GM12878 (cell line): ENCODE measurements at regions not wholly inside any gene's neighbourhood (a gene's known extent, or its start where the extent isn't known, plus 50 kb on each side); places are given as distances from the start of the nearest gene placed in this dataset.

Experiments used
- ATAC-seq: fragments of 200-7000 bp; cut with Tn5 transposase; 3 replicates; pipeline ENCODE4 v1.9.1; 2020; ENCODE audit warnings: mild to moderate bottlenecking, moderate library complexity
- BruUV-seq: library from RNA; stranded (reverse); fragments of 400-500 nt; replicated peaks from 2 replicates; lab custom pipeline; 2021; lab: Mats Ljungman, UMichigan
- CTCF ChIA-PET: fragments of 300-600 bp; sonication (Branson Sonifier 250); formaldehyde crosslinking; extraction: SDS; loops from one replicate; lab custom pipeline; 2021; ENCODE audit warnings: inconsistent platforms; lab: Yijun Ruan, JAX
- POLR2A ChIA-PET: fragments of 350-600 bp; formaldehyde crosslinking; extraction: SDS; loops from one replicate; lab custom pipeline; 2021; ENCODE audit warnings: inconsistent platforms; lab: Charles Lee
- RAD21 ChIA-PET: fragments of 300-600 bp; sonication (Branson Sonifier 250); formaldehyde crosslinking; loops from one replicate; lab custom pipeline; 2023; ENCODE audit warnings: antibody characterized with exemption; ENCODE audit not compliant: unreplicated experiment; lab: Charles Lee
- SMC1A ChIA-PET: fragments of 300-600 bp; sonication (Branson Sonifier 250); formaldehyde crosslinking; loops from one replicate; lab custom pipeline; 2023; ENCODE audit not compliant: unreplicated experiment, uncharacterized antibody; lab: Charles Lee
- DNase-seq: peaks from one replicate; pipeline ENCODE4 v3.0.0-alpha.2; 2011; ENCODE audit warnings: low read depth, low spot score
- FAIRE-seq: peaks from 3 replicates; lab custom pipeline; 2011; peaks lifted over from hg19 to GRCh38; lab: Jason Lieb, UNC
- H2AFZ ChIP-seq: 2 replicates; pipeline ENCODE4 v1.6.0; 2011; ENCODE audit warnings: low read depth, low read length, control low read depth; ENCODE audit not compliant: control insufficient read depth
- H3K27ac ChIP-seq: 2 replicates; pipeline ENCODE4 v1.5.1; 2011; ENCODE audit warnings: control low read depth; ENCODE audit not compliant: control insufficient read depth, insufficient read depth
- H3K27me3 ChIP-seq, 2 experiments: replicated peaks in 1 of 2; 2 replicates each; pipeline versions ENCODE4 v1.6.0 to v1.6.1; 2011; ENCODE audit warnings: low read length in 1 of 2; ENCODE audit not compliant: control insufficient read depth in 2 of 2, insufficient read depth in 2 of 2
- H3K36me3 ChIP-seq, 2 experiments: 2 replicates each; pipeline ENCODE4 v1.5.1; 2011; ENCODE audit warnings: low read length in 1 of 2; ENCODE audit not compliant: control insufficient read depth in 2 of 2, insufficient read depth in 2 of 2
- H3K4me1 ChIP-seq: 2 replicates; pipeline ENCODE4 v1.6.1; 2011; ENCODE audit warnings: mild to moderate bottlenecking, low read length, moderate library complexity, mixed read lengths; ENCODE audit not compliant: control insufficient read depth, insufficient read depth
- H3K4me2 ChIP-seq: 2 replicates; pipeline ENCODE4 v1.6.0; 2011; ENCODE audit warnings: control low read depth; ENCODE audit not compliant: control insufficient read depth, insufficient read depth
- H3K4me3 ChIP-seq: fragments of 200-600 bp; sonication (generic); 2 replicates; pipeline ENCODE4 v1.5.1; 2016
- H3K79me2 ChIP-seq: 2 replicates; pipeline ENCODE4 v1.6.0; 2011; ENCODE audit warnings: low read length; ENCODE audit not compliant: control insufficient read depth, insufficient read depth
- H3K9ac ChIP-seq: 2 replicates; pipeline ENCODE4 v1.8.0; 2011; ENCODE audit warnings: low read length, control low read depth, mixed read lengths; ENCODE audit not compliant: control insufficient read depth, insufficient read depth
- H3K9me3 ChIP-seq: replicated peaks from 3 replicates; pipeline ENCODE4 v1.5.1; 2011; ENCODE audit warnings: mild to moderate bottlenecking, low read length; ENCODE audit not compliant: control insufficient read depth, insufficient read depth
- H4K20me1 ChIP-seq: 2 replicates; pipeline ENCODE4 v1.6.0; 2011; ENCODE audit not compliant: control insufficient read depth, insufficient read depth
- BCL3 ChIP-seq: IDR thresholded peaks from 2 replicates; pipeline ENCODE4 v1.6.1; 2011; ENCODE audit warnings: borderline replicate concordance, low read depth, mild to moderate bottlenecking, moderate library complexity, low read length; ENCODE audit not compliant: insufficient read depth, poor library complexity, severe bottlenecking
- SKIL ChIP-seq: fragments of 450-650 bp; IDR thresholded peaks from 2 replicates; pipeline ENCODE4 v1.6.1; 2017; ENCODE audit warnings: mild to moderate bottlenecking, low read depth, inconsistent platforms; ENCODE audit not compliant: poor library complexity, severe bottlenecking
- WGBS: methylation state at CpG from one replicate; pipeline ENCODE4 v1.1.6; 2016; ENCODE audit warnings: low lambda C conversion rate; ENCODE audit not compliant: insufficient replicate concordance, insufficient coverage; ENCODE audit errors: missing lambda C conversion rate; 5-methylcytosine and 5-hydroxymethylcytosine counted together
- in situ Hi-C: fragments of 300-500 bp; cut with MboI; formaldehyde crosslinking; loops from 9 replicates; pipeline ENCODE4 v1.14.3; 2018; ENCODE audit warnings: mixed read lengths
- intact Hi-C: fragments of 100-400 bp; cut with micrococcal nuclease; formaldehyde crosslinking; loops from one replicate; pipeline ENCODE4 v1.14.2; 2022; ENCODE audit not compliant: unreplicated experiment

- no peak for TF ChIP-seq BCL3
These were observed 86.0 kb upstream of the NT5E start (continued) for GRCh38 chr6:85363870-85364269.

GRCh38 chr6:85362652-85363310, 87.1 kb upstream of the NT5E start:
- H3K27ac ChIP-seq = no peak overlapping the region
- no peaks in the 10 kb centered on the region for H3K79me2 ChIP-seq
- intact Hi-C loops = no loop called here
- no peak overlapping the region for H3K9ac ChIP-seq
- no peak for TF ChIP-seq SKIL
- H2AFZ ChIP-seq = no peak overlapping the region
- ChIA-PET SMC1A (interaction anchor here (1.0 to 6.5 kb wide), 6 partner anchors 8 to 132 kb away, joined by 3 to 117 read pairs (median 4); partner anchors contain the start of gene NT5E), CTCF (interaction anchor here (0.7 to 6.4 kb wide), 6 partner anchors 10 to 174 kb away, joined by 3 to 119 read pairs (median 6); no protein-coding TSS in a partner anchor), POLR2A (no interaction called here), RAD21 (interaction anchor here (0.9 to 6.1 kb wide), 2 partner anchors 87 to 120 kb away, joined by 4 to 64 read pairs; no protein-coding TSS in a partner anchor)
- H3K9me3 ChIP-seq = no peaks in the 10 kb centered on the region
- H3K27me3 ChIP-seq = no peaks in the 10 kb centered on the region
- ATAC-seq (no peak; the same call in 2 of the 3 replicates), DNase-seq (no peak), FAIRE-seq (no peak)
- WGBS = 88% methylated on average over 2 of the region's 2 CpGs
- BruUV-seq = no TSS peak
- no peak overlapping the region for H3K4me3 ChIP-seq
- no peaks in the 10 kb centered on the region for H3K4me1 ChIP-seq
- H3K36me3 ChIP-seq = no peaks in the 10 kb centered on the region
- in situ Hi-C loops = no loop called here
- H3K4me2 ChIP-seq = no peak overlapping the region
- no peaks in the 10 kb centered on the region for H4K20me1 ChIP-seq
